NCI-H345 treated with DMSO at 0.1 percent for 48 hours (cell line): ENCODE measurements at regions not wholly inside any gene's neighbourhood (a gene's known extent, or its start where the extent isn't known, plus 50 kb on each side); places are given as distances from the start of the nearest gene placed in this dataset.
A peak's percentile ranks its signal among the peaks of the same experiment; 100 is the strongest.

Source experiments
- DNase-seq: peaks from one replicate; lab custom pipeline; 2025; ENCODE audit not compliant: unreplicated experiment; lab: John Stamatoyannopoulos, UW

GRCh38 chr9:106726070-106726815 is 136.7 kb upstream of the ZNF462 start:
- DNase-seq: no peak

- no peak for DNase-seq
Observed at GRCh38 chr9:106727969-106728368, 135.0 kb upstream of the ZNF462 start.

GRCh38 chr9:106728860-106729259 is 134.1 kb upstream of the ZNF462 start:
- DNase-seq: no peak

GRCh38 chr9:106731910-106732309 is 131.1 kb upstream of the ZNF462 start:
- DNase-seq: peak; percentile 95

GRCh38 chr9:106733828-106734380 is 129.1 kb upstream of the ZNF462 start:
- DNase-seq: no peak

- DNase-seq: no peak
Observed at GRCh38 chr9:106737516-106737915, 125.5 kb upstream of the ZNF462 start.

GRCh38 chr9:106738109-106738508 is 124.9 kb upstream of the ZNF462 start:
- no peak for DNase-seq

GRCh38 chr9:106745457-106745856 is 117.5 kb upstream of the ZNF462 start:
- DNase-seq: no peak

- DNase-seq: no peak
Observed at GRCh38 chr9:106745876-106746275, 117.1 kb upstream of the ZNF462 start.

GRCh38 chr9:106751681-106752080 is 111.3 kb upstream of the ZNF462 start:
- DNase-seq: no peak

- no peak for DNase-seq
Observed at GRCh38 chr9:106752581-106752980, 110.4 kb upstream of the ZNF462 start.

GRCh38 chr9:106753155-106753671 is 109.8 kb upstream of the ZNF462 start:
- DNase-seq: no peak

- no peak for DNase-seq
Observed at GRCh38 chr9:106755736-106756135, 107.2 kb upstream of the ZNF462 start.

- DNase-seq: no peak
Observed at GRCh38 chr9:106757514-106757913, 105.5 kb upstream of the ZNF462 start.

GRCh38 chr9:106758911-106759310 is 104.1 kb upstream of the ZNF462 start:
- no peak for DNase-seq

- DNase-seq: no peak
Observed at GRCh38 chr9:106761493-106761892, 101.5 kb upstream of the ZNF462 start.

- DNase-seq: no peak
Observed at GRCh38 chr9:106766616-106767015, 96.3 kb upstream of the ZNF462 start.

GRCh38 chr9:106769331-106769730 is 93.6 kb upstream of the ZNF462 start:
- DNase-seq: no peak

GRCh38 chr9:106771608-106772007 is 91.4 kb upstream of the ZNF462 start:
- DNase-seq: no peak

- no peak for DNase-seq
Observed at GRCh38 chr9:106772523-106773290, 90.3 kb upstream of the ZNF462 start.

GRCh38 chr9:106773750-106774149 is 89.2 kb upstream of the ZNF462 start:
- DNase-seq: no peak

GRCh38 chr9:106775960-106776359 is 87.0 kb upstream of the ZNF462 start:
- DNase-seq: no peak
